Endothelial cell of umbilical vein (primary cell): ENCODE measurements at regions not wholly inside any gene's neighbourhood (a gene's known extent, or its start where the extent isn't known, plus 50 kb on each side); places are given as distances from the start of the nearest gene placed in this dataset.

ENCODE experiments used
- BruUV-seq: library from RNA; stranded (reverse); fragments of 400-500 nt; replicated peaks from 2 replicates; lab custom pipeline; 2021; lab: Mats Ljungman, UMichigan
- CTCF ChIA-PET: fragments of 300-600, 350-600 bp; sonication (Branson Sonifier 250); formaldehyde crosslinking; loops from one replicate; lab custom pipeline; 2021; ENCODE audit warnings: antibody characterized with exemption, inconsistent platforms; lab: Charles Lee
- POLR2A ChIA-PET: fragments of 300-600, 350-600 bp; sonication (Branson Sonifier 250); formaldehyde crosslinking; loops from one replicate; lab custom pipeline; 2021; ENCODE audit warnings: antibody characterized with exemption, inconsistent platforms; lab: Charles Lee
- DNase-seq: peaks from one replicate; pipeline ENCODE4 v3.0.0-alpha.2; 2011; ENCODE audit warnings: low read depth, low spot score
- FAIRE-seq: peaks from 2 replicates; lab custom pipeline; 2011; peaks lifted over from hg19 to GRCh38; lab: Jason Lieb, UNC
- H2AFZ ChIP-seq: 2 replicates; pipeline ENCODE4 v1.6.0; 2012; ENCODE audit warnings: low read depth, low read length, control low read depth, inconsistent platforms
- H3K27ac ChIP-seq: 2 replicates; pipeline ENCODE4 v1.5.1; 2011; ENCODE audit warnings: low read depth, mild to moderate bottlenecking, control low read depth, low read length, moderate library complexity; ENCODE audit not compliant: insufficient read depth
- H3K27me3 ChIP-seq, 2 experiments: 2 replicates each; pipeline versions ENCODE4 v1.6.0 to v1.6.1; 2011; ENCODE audit warnings: low read length in 2 of 2, mixed read lengths in 1 of 2; ENCODE audit not compliant: control insufficient read depth in 2 of 2, insufficient read depth in 2 of 2
- H3K36me3 ChIP-seq, 2 experiments: 2 replicates in 1 of 2; 3 replicates in 1 of 2; pipeline ENCODE4 v1.5.1; 2011; ENCODE audit warnings: low read length in 2 of 2, mild to moderate bottlenecking in 1 of 2, moderate library complexity in 1 of 2; ENCODE audit not compliant: control insufficient read depth in 2 of 2, insufficient read depth in 2 of 2; ENCODE audit errors: extremely low read depth in 1 of 2
- H3K4me1 ChIP-seq: 3 replicates; pipeline ENCODE4 v1.5.1; 2011; ENCODE audit warnings: mild to moderate bottlenecking, low read length; ENCODE audit not compliant: control insufficient read depth, insufficient read depth; ENCODE audit errors: extremely low read depth
- H3K4me2 ChIP-seq: 2 replicates; pipeline ENCODE4 v1.6.1; 2011; ENCODE audit warnings: low read length, control low read depth, mixed read lengths; ENCODE audit not compliant: insufficient read depth
- H3K4me3 ChIP-seq, 3 experiments: fragments of 200-600 bp in 1 of 3; sonication (generic), shearing (Covaris generic) in 1 of 3; replicated peaks in 1 of 3; 2 replicates each; pipeline ENCODE4 v1.5.1; 2011 to 2016; ENCODE audit warnings: control low read depth in 3 of 3, low read length in 3 of 3, mild to moderate bottlenecking in 2 of 3, inconsistent platforms in 1 of 3, low read depth in 1 of 3, moderate library complexity in 1 of 3; ENCODE audit not compliant: insufficient read depth in 1 of 3
- H3K79me2 ChIP-seq: 2 replicates; pipeline ENCODE4 v1.6.0; 2012; ENCODE audit warnings: low read length, inconsistent platforms; ENCODE audit not compliant: control insufficient read depth, insufficient read depth
- H3K9ac ChIP-seq: replicated peaks from 2 replicates; pipeline ENCODE3; 2011; ENCODE audit warnings: low read length, control low read depth; ENCODE audit not compliant: insufficient read depth; ENCODE audit errors: extremely low read depth
- H3K9me1 ChIP-seq: replicated peaks from 3 replicates; pipeline ENCODE4 v1.6.0; 2011; ENCODE audit warnings: mild to moderate bottlenecking, low read length; ENCODE audit not compliant: control insufficient read depth, insufficient read depth; ENCODE audit errors: extremely low read depth
- H3K9me3 ChIP-seq: replicated peaks from 2 replicates; pipeline ENCODE4 v1.5.1; 2012; ENCODE audit warnings: low read length, inconsistent platforms; ENCODE audit not compliant: control insufficient read depth, insufficient read depth
- H4K20me1 ChIP-seq: replicated peaks from 2 replicates; pipeline ENCODE3; 2011; ENCODE audit warnings: mild to moderate bottlenecking, low read length; ENCODE audit not compliant: control insufficient read depth, insufficient read depth; ENCODE audit errors: extremely low read depth
- EZH2 ChIP-seq: IDR thresholded peaks from 2 replicates; pipeline ENCODE4 v1.6.1; 2012; ENCODE audit warnings: borderline replicate concordance, low read depth, mild to moderate bottlenecking, moderate library complexity, low read length, inconsistent platforms; ENCODE audit not compliant: severe bottlenecking
- FOS ChIP-seq: IDR thresholded peaks from 2 replicates; pipeline ENCODE4 v1.6.1; 2011; ENCODE audit warnings: mild to moderate bottlenecking, low read length, moderate library complexity, borderline replicate concordance; ENCODE audit not compliant: insufficient read depth
- GATA2 ChIP-seq: IDR thresholded peaks from 2 replicates; pipeline ENCODE4 v1.7.0; 2011; ENCODE audit warnings: low read depth, mild to moderate bottlenecking, moderate library complexity, mixed read lengths, low read length; ENCODE audit not compliant: insufficient read length, insufficient read depth
- JUN ChIP-seq: IDR thresholded peaks from 2 replicates; pipeline ENCODE4 v1.6.1; 2011; ENCODE audit warnings: borderline replicate concordance, low read depth; ENCODE audit not compliant: insufficient read length, insufficient read depth
- MYC ChIP-seq: IDR thresholded peaks from one replicate; pipeline ENCODE4 v1.6.1; 2011; ENCODE audit warnings: mild to moderate bottlenecking, low read depth, low read length
- POLR2A ChIP-seq: IDR thresholded peaks from 2 replicates; pipeline ENCODE4 v1.6.1; 2012; ENCODE audit warnings: low read depth, mild to moderate bottlenecking, control low read depth, low read length
- POLR2AphosphoS5 ChIP-seq: IDR thresholded peaks from 2 replicates; pipeline ENCODE4 v1.6.1; 2012; ENCODE audit warnings: low read depth, mild to moderate bottlenecking, control low read depth, low read length, moderate library complexity; ENCODE audit not compliant: insufficient read depth
- dilution Hi-C: fragments of 300-500 bp; cut with MboI; formaldehyde crosslinking; loops from one replicate; pipeline ENCODE4 v1.15.0; 2019; ENCODE audit warnings: low sequenced_read_pairs; ENCODE audit not compliant: extremely low pct_ligation_motif_present
- intact Hi-C: fragments of 100-400 bp; cut with micrococcal nuclease; formaldehyde crosslinking; loops from one replicate; pipeline ENCODE4 v1.10.0; 2022
- TF ChIP-seq, protein P1 (sequence below): IDR thresholded peaks from 2 replicates; pipeline ENCODE4 v1.6.1; 2011; ENCODE audit not compliant: insufficient read depth, insufficient read length
- TF ChIP-seq, protein P2 (sequence below), 2 donors: IDR thresholded peaks; 1 replicate in 1 of 2; 2 replicates in 1 of 2; pipeline ENCODE4 v1.5.1; 2011; ENCODE audit warnings: low read length in 2 of 2, mild to moderate bottlenecking in 2 of 2, moderate library complexity in 2 of 2, control low read depth in 1 of 2, inconsistent platforms in 1 of 2, low read depth in 1 of 2; ENCODE audit not compliant: insufficient read depth in 1 of 2; ENCODE audit errors: extremely low read depth in 1 of 2

DNA sequence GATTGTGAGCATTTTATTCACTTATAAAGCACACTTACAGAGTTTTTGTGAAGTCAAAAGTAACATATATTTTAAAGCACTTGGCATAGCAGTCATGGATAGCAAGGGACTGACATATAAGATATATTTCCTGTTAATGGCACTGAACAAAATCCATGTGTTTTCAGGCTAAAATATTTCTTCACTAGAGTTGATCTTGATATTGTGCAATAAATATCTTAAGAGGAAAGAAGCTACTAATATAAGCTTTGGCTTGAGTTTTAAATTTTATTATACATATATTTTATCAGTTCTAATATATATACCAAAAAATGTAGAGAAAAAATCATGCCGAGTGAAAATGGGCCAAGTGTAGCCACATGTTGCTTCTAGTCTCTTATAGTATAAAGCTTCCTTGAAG lies 189.7 kb upstream of the DPP10 start:
- ChIA-PET POLR2A (no interaction called here), CTCF (no interaction called here)
- dilution Hi-C loops = no loop called here
- no peak overlapping the region for H3K9ac ChIP-seq
- no TSS peak for BruUV-seq
- no peak overlapping the region for H2AFZ ChIP-seq
- no peaks in the 10 kb centered on the region for H3K9me1 ChIP-seq
- FAIRE-seq = no peak
- H3K36me3 ChIP-seq = no peaks in the 10 kb centered on the region
- no peak for DNase-seq
- H3K27me3 ChIP-seq = no peaks in the 10 kb centered on the region
- no peaks in the 10 kb centered on the region for H4K20me1 ChIP-seq
- H3K9me3 ChIP-seq = peaks cover 4% of the 10 kb centered on the region
- intact Hi-C loops = no loop called here
- H3K4me2 ChIP-seq = no peak overlapping the region
- no peaks in the 10 kb centered on the region for H3K4me1 ChIP-seq
- H3K4me3 ChIP-seq = no peak overlapping the region
- TF ChIP-seq FOS (no peak), GATA2 (no peak)
- no peaks in the 10 kb centered on the region for H3K79me2 ChIP-seq
- H3K27ac ChIP-seq = no peak overlapping the region

DNA sequence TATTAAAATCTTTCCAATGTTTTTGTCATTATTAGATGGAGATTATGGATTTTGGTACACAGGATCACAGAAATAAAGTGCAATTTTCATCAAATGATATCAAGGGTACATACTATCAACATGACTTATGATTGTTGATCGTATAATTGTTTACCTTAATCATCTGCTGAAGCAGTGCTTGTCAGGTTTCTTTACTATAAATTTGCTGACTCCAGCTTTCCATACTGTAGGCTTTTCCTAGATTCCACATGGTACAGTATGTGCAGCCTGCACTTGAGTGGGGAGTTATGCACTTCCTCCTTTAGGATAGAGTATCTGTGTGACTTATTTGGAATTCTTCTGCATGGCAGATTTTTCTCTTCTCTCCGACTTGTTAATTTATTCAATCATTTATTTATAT lies 187.6 kb upstream of the DPP10 start:
- dilution Hi-C loops = no loop called here
- H3K9me1 ChIP-seq = no peaks in the 10 kb centered on the region
- H3K36me3 ChIP-seq = no peaks in the 10 kb centered on the region
- no peak overlapping the region for H3K9ac ChIP-seq
- H3K79me2 ChIP-seq = no peaks in the 10 kb centered on the region
- H2AFZ ChIP-seq = no peak overlapping the region
- FAIRE-seq (no peak), DNase-seq (no peak)
- POLR2A ChIA-PET = no interaction called here
- no peak overlapping the region for H3K4me2 ChIP-seq
- TF ChIP-seq POLR2A (no peak), GATA2 (no peak), MYC (no peak), EZH2 (no peak), POLR2AphosphoS5 (no peak), JUN (no peak), FOS (no peak)
- TF ChIP-seq, protein P1, sequence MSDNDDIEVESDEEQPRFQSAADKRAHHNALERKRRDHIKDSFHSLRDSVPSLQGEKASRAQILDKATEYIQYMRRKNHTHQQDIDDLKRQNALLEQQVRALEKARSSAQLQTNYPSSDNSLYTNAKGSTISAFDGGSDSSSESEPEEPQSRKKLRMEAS = no peak
- TF ChIP-seq, protein P2, sequence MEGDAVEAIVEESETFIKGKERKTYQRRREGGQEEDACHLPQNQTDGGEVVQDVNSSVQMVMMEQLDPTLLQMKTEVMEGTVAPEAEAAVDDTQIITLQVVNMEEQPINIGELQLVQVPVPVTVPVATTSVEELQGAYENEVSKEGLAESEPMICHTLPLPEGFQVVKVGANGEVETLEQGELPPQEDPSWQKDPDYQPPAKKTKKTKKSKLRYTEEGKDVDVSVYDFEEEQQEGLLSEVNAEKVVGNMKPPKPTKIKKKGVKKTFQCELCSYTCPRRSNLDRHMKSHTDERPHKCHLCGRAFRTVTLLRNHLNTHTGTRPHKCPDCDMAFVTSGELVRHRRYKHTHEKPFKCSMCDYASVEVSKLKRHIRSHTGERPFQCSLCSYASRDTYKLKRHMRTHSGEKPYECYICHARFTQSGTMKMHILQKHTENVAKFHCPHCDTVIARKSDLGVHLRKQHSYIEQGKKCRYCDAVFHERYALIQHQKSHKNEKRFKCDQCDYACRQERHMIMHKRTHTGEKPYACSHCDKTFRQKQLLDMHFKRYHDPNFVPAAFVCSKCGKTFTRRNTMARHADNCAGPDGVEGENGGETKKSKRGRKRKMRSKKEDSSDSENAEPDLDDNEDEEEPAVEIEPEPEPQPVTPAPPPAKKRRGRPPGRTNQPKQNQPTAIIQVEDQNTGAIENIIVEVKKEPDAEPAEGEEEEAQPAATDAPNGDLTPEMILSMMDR (IDR thresholded peaks at IDR 0.05; ENCODE audit: extremely low read depth in 1 of 2, insufficient read depth in 1 of 2, low read depth in 1 of 2, low read length in 2 of 2) = no peak
- H3K27me3 ChIP-seq = no peaks in the 10 kb centered on the region
- no peaks in the 10 kb centered on the region for H3K9me3 ChIP-seq
- CTCF ChIA-PET = no interaction called here
- H3K27ac ChIP-seq = no peak overlapping the region
- intact Hi-C loops = no loop called here
- no peaks in the 10 kb centered on the region for H4K20me1 ChIP-seq
- H3K4me1 ChIP-seq = no peaks in the 10 kb centered on the region
- H3K4me3 ChIP-seq = no peak overlapping the region
- no TSS peak for BruUV-seq
